Gastrocnemius medialis (tissue), 4 donors: ENCODE measurements at regions not wholly inside any gene's neighbourhood (a gene's known extent, or its start where the extent isn't known, plus 50 kb on each side); places are given as distances from the start of the nearest gene placed in this dataset.

Experiments
- POLR2A ChIP-seq, 2 donors: fragments of 450-650 bp; IDR thresholded peaks; one replicate each; pipeline ENCODE4 v1.6.1; 2017; ENCODE audit warnings: antibody characterized with exemption in 2 of 2, mild to moderate bottlenecking in 2 of 2, moderate library complexity in 2 of 2
- TF ChIP-seq, protein P1 (sequence below), 5 experiments: fragments of 450-650 bp in 3 of 5; fragments of 200-600 bp in 2 of 5; sonication (generic) in 2 of 5; IDR thresholded peaks in 4 of 5; conservative IDR thresholded peaks in 1 of 5; 1 replicate in 4 of 5; 2 replicates in 1 of 5; pipeline ENCODE4 v1.5.1; 2016 to 2019; ENCODE audit warnings: antibody characterized with exemption in 5 of 5, mild to moderate bottlenecking in 3 of 5, moderate library complexity in 3 of 5

- TF ChIP-seq, protein P1, sequence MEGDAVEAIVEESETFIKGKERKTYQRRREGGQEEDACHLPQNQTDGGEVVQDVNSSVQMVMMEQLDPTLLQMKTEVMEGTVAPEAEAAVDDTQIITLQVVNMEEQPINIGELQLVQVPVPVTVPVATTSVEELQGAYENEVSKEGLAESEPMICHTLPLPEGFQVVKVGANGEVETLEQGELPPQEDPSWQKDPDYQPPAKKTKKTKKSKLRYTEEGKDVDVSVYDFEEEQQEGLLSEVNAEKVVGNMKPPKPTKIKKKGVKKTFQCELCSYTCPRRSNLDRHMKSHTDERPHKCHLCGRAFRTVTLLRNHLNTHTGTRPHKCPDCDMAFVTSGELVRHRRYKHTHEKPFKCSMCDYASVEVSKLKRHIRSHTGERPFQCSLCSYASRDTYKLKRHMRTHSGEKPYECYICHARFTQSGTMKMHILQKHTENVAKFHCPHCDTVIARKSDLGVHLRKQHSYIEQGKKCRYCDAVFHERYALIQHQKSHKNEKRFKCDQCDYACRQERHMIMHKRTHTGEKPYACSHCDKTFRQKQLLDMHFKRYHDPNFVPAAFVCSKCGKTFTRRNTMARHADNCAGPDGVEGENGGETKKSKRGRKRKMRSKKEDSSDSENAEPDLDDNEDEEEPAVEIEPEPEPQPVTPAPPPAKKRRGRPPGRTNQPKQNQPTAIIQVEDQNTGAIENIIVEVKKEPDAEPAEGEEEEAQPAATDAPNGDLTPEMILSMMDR (IDR thresholded peaks at IDR 0.05 in 4 of 5, conservative IDR thresholded peaks at IDR 0.05 in 1 of 5), result no peak
- TF ChIP-seq POLR2A (IDR thresholded peaks at IDR 0.05), result no peak
Observed at GRCh38 chr6:23735151-23735550, 390.9 kb upstream of the NRSN1 start.
